ENCODE measurements at regions not wholly inside any gene's neighbourhood (a gene's known extent, or its start where the extent isn't known, plus 50 kb on each side); places are given as distances from the start of the nearest gene placed in this dataset.

DNA sequence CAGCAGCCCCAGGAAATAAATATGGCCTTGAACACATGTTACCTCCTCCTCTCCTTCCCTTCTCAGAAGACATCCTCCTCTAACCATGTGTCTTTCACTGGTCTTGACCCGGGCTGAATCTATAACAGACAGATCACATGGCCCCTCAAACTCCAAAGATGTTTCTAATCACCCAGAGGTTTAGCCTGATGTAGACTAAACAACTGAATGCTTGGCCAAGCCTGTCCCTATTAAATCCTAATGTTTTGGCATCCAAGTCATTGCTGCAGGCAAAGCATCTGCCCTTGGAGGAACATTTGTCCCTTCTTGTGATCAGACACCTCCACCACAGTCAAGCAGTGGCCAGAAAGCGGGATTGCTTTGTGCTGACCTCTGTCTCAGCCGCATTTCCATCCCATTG, 65.5 kb downstream of the ANKRD60 start:
- no peak for DNase-seq

DNA sequence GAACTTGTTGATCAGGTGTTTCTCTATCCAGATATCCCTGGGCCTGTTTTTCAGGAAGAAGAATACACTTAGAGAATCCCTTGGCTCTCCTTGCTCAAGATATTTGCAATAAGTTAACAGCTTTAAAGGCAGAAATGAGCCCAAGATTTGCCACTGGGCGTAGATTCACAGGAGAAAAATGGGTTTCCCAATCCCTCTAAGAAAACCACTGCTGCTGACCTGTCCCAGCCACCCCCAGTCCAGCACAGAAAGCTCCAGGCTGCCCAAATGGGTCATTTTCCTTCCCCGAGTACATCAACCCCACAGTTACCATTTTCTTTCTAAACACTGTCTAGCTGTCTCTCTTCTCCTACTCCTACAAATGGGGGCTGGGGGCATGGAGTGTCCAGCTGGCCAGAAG, 67.3 kb downstream of the ANKRD60 start:
- DNase-seq: no peak

DNA sequence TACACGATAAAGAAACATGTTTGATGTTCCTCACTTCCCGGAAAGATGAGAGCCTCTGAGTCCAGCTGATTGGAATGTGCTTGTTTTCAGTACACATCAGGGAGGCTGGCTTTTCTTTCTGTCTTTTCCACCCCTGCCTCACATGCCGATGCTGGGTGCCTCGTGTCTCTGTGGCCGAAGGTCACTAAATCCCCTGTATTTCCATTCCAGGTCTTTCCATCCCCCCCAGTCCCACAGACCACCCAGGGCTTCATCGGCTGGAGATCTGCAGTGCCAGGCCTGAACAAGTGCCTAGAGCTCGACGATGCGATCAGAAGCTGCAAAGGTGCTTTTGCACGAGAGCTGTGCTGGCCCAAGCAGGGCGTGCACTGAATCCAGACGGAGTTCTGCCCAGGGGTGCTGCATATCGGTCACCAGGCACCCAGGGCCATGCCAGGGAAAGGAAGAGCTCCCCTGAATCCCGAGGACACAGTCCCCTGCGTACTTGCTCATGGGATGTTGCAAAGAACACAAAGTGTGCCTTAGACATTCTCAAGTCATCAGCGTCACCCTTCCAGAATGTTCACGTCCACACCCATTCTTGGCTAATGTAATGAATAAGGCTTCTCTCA, 67.9 kb downstream of the ANKRD60 start:
- DNase-seq: no peak

DNA sequence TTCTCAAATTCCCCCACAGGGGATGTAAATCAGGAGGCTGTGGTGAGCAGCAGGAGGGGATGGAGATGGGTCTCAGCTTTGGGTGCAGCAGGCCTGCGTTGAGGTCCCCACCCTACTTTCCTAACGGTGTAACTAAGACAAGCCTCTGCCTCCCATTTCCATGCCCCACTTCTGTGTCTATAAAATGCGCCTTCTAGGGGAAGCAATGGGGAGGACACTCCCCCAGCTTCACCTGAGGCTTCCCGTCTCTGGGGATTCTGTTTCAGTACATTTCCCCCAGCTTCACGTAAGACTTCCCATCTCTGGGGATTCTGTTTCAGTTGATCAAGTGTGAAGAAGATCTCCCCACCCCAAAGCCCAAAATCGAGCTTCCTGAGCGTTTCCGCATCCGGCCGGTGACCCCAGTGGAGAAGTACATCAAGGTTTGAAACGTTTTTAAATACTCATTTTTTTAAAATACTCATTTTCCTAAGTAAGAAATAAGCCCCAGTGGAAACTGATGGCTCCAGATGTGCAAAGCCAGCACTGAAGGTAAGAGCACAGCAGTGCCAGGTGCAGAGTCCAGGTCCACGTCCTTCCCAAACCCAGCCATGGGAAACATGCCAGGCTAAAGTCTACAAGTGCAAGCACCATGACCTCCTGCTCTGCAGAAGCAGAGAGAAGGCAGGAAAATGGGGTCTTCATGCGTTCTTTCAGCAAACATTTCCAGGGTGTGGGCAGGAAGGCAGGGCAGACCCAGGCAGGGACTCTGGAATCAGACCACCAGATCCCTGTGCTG, 73.1 kb downstream of the ANKRD60 start:
- no peak for DNase-seq

DNA sequence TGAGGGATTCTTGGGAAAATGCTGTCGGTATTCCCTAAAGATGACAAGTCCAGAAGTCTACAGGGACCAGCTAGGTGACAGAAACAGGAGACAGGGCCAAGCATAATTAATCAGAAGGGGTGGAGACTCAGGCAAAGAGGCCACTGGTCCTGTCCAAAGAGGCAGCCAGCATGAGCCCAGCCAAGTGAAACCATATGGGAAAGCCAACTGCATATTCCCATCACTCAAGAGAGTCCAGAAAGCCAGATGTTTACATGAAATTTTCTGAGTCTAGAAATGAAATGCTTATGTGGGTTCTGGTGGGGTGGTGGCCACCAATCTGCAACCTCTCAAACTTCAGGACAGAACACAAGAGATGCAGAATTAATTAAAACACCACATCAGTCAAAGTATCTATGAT, 74.3 kb downstream of the ANKRD60 start:
- no peak for DNase-seq

DNA sequence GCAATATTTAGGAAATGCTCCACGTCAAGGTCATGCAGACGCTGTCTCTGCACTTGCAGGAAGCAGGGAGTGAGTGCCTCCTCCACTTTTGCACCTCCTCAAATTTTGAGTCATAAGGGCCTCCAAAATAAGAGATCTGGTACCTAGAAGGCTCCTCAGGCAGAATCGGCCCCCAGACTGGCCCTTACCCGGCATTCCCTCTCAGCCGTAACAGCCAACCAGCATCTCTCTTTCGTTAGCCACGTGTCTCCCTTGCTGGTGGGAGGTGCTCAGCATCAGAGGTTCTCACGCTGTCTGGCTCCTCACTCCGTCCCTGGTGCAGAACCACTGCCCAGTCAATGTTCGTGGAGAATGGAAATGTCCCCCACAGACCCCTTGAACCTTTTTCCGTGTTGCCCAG, 75.3 kb downstream of the ANKRD60 start:
- DNase-seq: no peak

DNA sequence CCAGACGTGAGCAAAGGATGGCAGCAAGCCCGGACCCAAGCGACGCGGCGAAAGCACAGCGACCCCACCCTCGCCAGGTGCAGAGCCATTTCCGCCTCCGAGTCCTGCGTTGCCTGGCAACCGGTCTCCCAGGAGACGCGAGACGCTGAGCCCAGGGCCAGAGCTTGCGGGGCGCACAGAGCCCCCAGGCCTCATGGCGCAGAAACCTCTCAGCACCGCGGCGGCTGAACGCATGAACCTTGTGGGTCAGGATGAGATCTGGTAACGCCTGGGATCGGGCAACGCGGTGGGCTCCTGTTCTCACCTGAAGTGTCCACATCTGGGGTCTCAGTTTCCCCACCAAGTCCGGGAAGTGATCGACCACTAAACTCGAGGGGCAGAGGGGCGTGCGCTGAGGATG, 77.7 kb downstream of the ANKRD60 start:
- DNase-seq: no peak

DNA sequence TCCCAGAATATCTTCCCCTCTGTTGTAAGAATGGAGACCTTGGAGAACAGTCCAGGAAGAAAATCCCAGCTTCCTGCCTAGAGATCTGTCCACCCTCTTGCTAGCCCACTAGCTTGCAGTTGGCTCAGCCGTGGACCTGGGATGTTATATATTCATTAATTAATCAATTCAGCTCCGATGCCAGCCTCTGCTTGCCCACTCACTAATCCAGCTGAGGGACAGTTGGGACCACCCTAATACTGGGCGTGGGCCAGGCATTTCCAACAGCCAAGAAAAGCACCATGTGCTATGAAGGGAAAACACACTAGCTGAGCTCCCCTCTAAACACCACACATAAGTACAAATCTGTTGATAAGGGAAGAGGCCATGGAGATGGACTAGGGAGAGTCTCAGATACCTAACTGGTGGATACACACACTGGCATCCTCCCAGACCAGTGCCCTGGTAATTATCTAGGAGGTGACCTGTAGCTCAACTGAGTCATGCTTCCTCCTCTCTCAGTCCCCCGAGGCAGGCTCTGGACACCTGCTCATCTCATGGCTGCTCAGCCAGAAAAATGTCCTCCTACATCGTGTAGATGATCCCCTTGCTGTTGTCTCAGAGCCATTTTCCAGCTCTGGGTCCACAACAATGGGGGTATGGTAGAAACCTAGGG, 78.9 kb downstream of the ANKRD60 start:
- no peak for DNase-seq

DNA sequence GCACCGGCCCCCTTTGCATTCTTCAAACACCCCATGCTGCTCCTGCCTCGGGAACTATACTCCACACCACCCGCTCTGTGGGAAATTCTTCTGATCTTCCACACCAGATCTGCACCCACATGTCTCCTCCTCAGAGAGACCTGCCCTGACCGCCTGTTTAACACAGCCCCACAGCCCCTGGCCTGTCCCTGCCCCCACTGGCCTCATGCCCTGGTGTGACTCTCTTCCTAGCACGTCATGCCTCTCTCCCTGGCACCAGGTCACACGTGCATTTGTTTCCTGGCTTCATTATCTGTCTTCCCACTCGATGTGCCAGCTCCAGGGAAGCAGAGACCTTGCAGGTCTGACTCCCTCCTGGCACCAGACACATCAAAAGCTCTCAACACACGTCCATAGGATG, 79.6 kb downstream of the ANKRD60 start:
- no peak for DNase-seq

DNA sequence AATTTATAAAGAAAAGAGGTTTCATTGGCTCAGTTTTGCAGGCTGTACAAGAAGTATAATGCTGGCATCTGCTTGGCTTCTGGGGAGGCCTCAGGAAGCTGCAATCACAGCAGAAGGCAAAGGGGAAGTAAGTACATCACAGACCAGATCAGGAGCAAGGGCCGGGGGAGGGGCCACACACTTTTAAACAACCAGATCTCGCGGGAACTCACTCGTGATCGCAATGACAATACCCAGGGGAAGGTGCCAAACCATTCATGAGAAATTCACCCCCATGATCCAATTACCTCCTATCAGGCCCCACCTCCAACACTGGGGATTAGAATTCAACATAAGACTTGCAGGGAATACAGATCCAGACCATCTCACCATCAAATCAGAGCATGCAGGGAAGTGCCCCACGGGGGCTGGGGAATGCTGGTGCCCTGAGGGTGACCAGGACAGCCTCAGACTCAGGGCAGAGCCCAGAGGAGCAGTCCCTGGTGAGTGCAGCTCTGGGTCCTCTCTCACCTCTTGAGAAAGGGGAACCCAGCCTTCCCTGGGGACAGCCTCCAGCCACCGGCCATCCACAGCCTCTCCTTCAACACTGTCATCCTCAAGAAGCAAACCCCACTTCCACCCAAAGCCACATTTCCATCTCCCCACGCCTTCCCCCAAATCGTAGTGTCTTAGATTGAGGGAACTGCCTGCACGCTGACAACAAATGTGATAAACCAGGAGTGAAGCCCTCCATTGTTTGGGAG, 80.7 kb downstream of the ANKRD60 start:
- no peak for DNase-seq

DNA sequence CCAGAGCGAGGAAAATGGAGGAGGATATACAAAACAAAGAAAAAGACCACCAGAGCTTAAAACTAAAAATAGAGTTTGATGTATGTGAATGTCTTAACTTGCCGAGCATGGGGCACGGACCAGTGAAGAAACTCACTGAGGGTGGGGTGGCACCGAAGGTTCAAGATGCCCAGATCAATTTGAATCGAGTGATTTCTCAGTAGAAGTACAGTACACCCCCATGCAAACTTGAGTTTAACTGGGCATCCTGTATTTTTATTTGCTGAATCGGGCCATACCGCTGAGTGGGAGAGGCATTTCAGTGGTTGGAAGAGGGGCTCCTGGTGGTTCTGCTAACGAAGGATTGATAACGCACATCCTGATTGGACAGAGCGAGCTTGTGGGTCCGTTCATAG, 81.7 kb downstream of the ANKRD60 start:
- no peak for DNase-seq

DNA sequence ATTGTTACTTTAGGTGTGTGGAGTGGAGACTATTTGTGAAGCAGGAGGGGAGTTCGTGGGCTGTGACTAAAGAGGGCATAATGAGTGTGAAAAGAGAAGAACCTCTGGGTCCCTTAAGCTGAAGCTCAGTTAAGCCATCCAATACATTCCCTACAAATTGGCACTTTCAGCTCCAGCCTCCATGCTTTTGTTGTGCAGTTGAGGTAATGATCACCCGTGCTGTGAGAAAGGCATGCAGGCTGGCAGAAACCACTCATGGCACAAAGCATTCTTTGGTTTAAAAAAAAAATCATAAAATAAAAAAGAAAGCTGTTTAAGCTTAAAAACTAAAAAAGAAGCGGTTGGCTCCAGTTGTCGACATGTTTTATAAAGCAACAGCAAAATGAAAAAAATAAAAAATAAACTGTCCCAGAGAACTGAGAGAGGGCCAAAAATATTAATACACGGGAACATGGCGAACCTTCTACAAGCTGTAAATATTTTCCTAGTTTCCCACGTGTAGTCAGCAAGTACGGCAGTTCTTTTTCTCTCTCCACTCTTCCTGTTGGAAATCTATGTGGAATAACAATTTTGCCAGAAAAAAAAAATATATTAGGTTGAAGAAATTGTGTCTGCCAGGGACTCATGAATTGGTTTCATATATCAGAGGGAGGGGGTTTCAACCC, 82.2 kb downstream of the ANKRD60 start:
- no peak for DNase-seq

DNA sequence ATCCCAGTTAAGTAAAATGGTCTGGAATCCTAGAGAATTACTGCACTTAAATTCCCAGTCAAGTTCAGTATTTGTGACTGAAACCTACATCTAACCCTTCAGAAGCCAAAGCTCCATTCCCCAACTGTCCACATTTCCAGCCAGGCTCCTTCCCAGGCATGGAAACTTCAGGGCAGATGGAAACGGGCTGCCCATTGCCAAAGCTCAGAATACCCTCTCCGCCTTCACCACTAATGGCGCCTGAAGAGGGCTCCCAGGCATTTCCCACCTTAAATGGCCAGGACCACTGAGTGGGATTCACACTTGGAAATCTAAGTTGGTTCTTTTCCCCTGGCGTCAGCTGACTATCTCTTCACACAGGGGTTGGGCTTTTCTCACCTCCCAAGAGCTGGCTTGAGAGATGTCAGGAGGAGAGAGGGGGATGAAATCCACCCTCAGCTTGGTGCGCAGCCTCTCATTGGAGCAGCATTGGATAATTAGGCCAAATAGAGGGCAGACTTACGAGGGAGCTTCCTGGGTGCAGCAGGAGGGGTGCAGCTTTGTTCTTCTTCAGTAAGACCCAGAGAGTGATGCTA, 82.9 kb downstream of the ANKRD60 start:
- DNase-seq: no peak

DNA sequence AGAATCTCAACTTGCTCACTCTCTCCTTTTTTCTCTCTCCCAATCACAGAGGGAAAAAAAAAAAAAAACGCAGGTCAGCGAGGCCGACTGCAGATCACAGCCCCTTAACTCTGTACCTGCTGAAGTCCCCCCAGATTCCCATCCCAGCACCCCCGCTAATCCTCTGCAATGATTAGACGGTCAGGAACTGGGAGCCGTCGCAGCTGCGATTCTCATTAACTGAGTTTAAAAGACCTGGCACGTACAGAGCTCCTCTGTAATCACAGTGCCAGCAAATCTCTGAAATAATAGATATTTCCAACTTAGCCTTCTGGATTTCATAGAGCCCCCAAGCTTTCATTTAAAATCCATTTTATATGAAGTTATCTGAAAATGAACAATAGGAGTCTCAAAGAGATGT, 84.4 kb downstream of the ANKRD60 start:
- no peak for DNase-seq

DNA sequence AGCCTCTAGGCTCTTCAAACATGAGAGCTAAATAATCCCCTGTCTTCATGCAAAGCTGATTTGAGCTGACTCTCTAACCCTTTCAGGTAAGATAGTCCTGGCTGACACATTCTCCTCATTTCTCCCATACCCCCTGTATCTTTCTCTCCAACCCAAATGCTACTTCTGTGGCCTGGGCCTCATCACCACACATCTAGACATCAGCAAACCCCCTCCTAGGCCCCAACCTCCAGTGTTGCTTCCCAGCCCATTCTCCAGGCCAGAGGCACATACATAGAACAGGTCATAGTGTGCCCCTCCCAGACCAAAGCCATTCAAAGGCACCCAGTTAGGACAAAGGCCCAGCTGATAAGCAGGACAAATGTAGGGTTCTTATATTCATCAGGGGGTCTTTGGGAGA, 84.9 kb downstream of the ANKRD60 start:
- DNase-seq: no peak

DNA sequence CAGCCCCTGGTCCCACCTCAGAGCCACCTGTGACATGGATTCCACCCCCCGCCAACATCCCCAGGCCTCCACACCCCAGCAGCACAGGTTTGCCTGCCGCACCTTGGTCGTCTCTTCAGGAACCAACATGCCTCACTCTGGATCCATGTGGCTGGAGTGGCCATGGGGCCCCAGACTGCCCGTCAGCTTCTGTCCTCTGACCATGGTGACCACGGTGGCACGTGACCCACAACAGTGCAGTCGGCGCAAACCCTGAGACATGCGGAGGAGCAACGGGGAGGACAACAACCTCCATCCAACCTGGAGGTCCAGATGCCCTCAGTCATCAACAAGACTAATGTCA, 85.6 kb downstream of the ANKRD60 start:
- no peak for DNase-seq

DNA sequence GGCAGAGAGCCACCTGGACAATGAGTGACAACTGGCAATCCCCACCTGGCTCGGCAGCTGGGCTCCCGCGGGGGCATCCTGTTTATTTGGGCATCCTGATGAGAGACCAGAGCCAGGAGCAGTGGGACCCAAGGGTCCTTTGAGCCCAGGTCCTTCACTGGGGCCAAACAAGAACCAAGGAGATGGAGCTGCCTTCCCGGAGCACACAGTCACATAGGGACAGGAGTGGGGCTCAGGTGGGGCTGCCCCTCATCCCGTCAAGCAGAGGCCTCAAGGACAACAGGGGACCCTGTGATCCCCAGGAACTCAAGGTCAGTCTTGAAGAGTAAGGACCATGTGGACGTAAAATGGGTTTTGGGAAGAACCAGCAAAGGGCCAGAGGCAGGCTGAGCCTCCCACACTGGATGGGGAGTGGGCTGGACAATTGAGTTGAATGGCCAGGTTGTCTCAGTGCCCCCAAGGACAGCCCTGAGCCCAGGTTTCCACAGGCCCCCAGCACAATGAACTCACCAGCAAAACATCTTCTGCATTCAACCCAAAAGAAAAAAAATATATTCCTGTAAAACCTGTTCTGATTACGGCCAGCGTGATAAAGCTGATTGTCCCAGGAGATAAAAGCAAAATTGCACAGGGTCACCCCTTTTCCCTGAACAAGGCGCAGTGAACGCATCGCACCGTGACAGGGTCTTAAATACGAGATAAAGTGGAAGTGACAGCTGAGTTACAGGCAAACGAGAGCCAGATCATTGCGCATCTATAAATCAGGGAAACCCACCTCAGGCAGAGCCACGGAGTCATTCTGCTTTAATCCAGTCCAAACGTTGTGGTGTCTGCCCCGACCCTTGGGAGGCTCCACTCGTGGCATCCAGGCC, 86.2 kb downstream of the ANKRD60 start:
- DNase-seq: no peak

DNA sequence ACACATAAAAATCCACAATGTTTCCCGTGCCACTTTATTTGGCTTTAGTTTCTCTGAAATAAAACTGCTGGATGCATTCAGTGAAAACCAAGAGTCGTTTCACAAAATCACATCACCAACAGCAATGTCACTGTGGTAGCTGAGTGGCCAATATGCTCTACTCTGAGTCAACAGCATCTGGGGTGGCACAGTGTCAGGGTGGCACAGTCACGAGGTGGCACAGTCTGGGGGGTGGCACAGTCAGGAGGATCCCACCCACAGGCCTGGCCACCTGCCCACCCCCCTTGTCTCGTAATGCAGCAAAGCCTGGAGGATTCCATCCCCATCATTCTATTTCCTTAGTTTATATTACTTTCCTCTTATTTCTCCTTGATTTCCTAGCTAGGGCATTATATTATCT, 87.0 kb downstream of the ANKRD60 start:
- DNase-seq: no peak

DNA sequence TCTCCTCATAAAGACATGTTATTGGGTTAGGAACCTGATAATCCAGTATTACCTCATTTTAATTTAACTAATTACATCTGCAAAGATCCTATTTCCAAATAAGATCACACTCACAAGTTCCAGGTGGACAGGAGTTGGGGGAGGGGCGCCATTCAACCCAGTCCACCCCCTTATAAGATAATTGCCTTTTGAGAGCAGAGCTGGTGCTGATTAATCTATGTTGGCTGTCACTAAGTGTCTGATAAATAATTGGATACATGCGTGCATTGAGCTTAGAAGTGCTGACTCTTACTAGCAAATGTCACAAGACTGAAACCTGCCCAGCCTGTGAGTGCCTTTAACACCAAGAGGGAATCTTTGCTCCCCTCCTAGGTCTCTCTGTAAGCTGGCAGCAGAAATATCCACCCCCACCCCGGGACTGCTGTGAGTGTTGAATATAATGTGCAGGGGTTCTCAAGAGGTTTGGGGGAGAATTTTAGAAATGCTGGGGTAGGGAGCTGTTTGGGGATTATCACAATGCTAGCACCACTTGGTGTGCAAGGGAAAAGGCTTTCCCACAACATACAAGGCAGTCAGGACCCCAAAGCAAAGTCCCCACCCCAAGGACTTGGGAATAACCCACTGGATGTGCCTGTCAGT, 87.5 kb downstream of the ANKRD60 start:
- no peak for DNase-seq

DNA sequence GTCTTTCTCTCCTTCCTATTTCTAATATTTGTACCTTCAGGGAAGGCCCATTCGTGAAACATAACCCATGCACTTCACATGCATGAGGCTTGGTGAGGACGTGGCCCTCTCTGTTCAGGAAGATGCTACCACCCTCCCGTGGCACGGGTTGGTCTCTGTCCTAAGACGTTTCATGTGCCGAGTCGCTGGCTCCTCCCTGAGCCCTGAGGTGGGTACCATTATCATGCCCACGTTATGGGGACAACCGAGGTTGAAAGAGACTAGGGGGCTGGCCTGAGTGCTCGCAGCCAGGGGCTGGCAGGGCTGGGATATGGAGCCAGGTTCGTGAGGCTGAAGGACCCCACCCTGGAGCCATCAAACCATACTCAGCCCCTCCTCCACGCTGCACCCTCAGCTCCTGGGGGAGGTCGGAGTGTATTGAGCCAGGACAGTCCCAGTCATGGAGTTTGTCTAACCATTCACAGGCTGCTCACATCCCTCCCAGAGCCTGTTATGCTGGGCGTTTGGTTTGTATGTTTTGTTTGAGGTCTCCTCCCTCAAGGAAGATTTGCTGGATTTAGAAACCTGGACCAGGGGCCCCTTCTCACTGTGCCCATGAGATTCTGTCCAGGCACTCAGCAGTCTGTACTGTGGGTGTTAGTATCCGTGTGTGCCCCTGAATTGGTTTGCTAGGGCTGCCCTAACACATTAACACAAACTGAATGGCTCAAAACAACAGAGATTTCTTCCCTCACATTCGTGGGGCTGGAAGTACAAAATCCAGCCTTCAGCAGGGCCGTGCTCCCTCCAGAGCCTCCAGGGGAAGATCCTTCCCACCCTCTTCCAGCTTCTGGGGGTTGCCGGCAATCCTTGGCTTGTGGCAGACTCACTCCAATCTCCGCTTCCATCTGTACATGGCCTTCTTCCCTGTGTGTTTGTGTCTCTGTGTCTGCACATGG, 88.3 kb downstream of the ANKRD60 start:
- no peak for DNase-seq

Measured in CD4-positive, alpha-beta T cell treated with Interleukin-4 for 4 hours (primary cell).